IMR-90 (cell line): ENCODE measurements at regions not wholly inside any gene's neighbourhood (a gene's known extent, or its start where the extent isn't known, plus 50 kb on each side); places are given as distances from the start of the nearest gene placed in this dataset.
A peak's percentile ranks its signal among the peaks of the same experiment; 100 is the strongest.

ENCODE experiments used
- ATAC-seq: fragments of 200-7000 bp; cut with Tn5 transposase; 2 replicates; pipeline ENCODE4 v1.9.1; 2020; ENCODE audit warnings: low read depth, mild to moderate bottlenecking, moderate library complexity
- BruUV-seq: library from RNA; stranded (reverse); fragments of 400-500 nt; replicated peaks from 2 replicates; lab custom pipeline; 2021; lab: Mats Ljungman, UMichigan
- CTCF ChIA-PET: fragments of 300-600 bp; formaldehyde crosslinking; extraction: SDS; loops from one replicate; lab custom pipeline; 2021; ENCODE audit warnings: antibody characterized with exemption; lab: Yijun Ruan, JAX
- POLR2A ChIA-PET: fragments of 300-600 bp; sonication (Branson Sonifier 250); formaldehyde crosslinking; loops from one replicate; lab custom pipeline; 2022; ENCODE audit warnings: antibody characterized with exemption; ENCODE audit not compliant: unreplicated experiment; lab: Charles Lee
- DNase-seq: peaks from one replicate; pipeline ENCODE4 v3.0.0; 2013
- H2AFZ ChIP-seq: replicated peaks from 2 replicates; pipeline ENCODE3; 2013; ENCODE audit warnings: low read length, mild to moderate bottlenecking; ENCODE audit not compliant: poor library complexity
- H2AK5ac ChIP-seq: 2 replicates; pipeline ENCODE4 v1.6.1; 2013; ENCODE audit warnings: low read depth, low read length, inconsistent platforms
- H2AK9ac ChIP-seq: replicated peaks from 2 replicates; pipeline ENCODE3; 2013; ENCODE audit warnings: mild to moderate bottlenecking, low read depth, low read length, moderate library complexity; ENCODE audit not compliant: poor library complexity
- H2BK120ac ChIP-seq: 2 replicates; pipeline ENCODE4 v1.6.1; 2013; ENCODE audit warnings: low read depth, low read length, inconsistent platforms
- H2BK15ac ChIP-seq: 3 replicates; pipeline ENCODE4 v1.6.1; 2013; ENCODE audit warnings: low read depth, low read length, inconsistent platforms
- H2BK20ac ChIP-seq: 2 replicates; pipeline ENCODE4 v1.6.1; 2013; ENCODE audit warnings: low read depth, mild to moderate bottlenecking, inconsistent platforms, low read length, moderate library complexity
- H2BK5ac ChIP-seq: 2 replicates; pipeline ENCODE4 v1.6.1; 2013; ENCODE audit warnings: mild to moderate bottlenecking, low read depth, low read length, inconsistent platforms; ENCODE audit not compliant: poor library complexity, severe bottlenecking
- H3K14ac ChIP-seq: replicated peaks from 2 replicates; pipeline ENCODE4 v1.6.1; 2013; ENCODE audit warnings: low read depth, low read length, inconsistent platforms
- H3K18ac ChIP-seq: 2 replicates; pipeline ENCODE4 v1.6.1; 2013; ENCODE audit warnings: low read depth, low read length, control low read depth
- H3K23ac ChIP-seq: 2 replicates; pipeline ENCODE4 v1.6.1; 2013; ENCODE audit warnings: low read depth, low read length, inconsistent platforms
- H3K27ac ChIP-seq: 2 replicates; pipeline ENCODE4 v1.5.1; 2013; ENCODE audit warnings: mild to moderate bottlenecking, control low read depth, low read length; ENCODE audit not compliant: insufficient read depth
- H3K27me3 ChIP-seq: 2 replicates; pipeline ENCODE4 v1.6.1; 2013; ENCODE audit warnings: low read length; ENCODE audit not compliant: control insufficient read depth, insufficient read depth
- H3K36me3 ChIP-seq: 2 replicates; pipeline ENCODE4 v1.6.1; 2013; ENCODE audit warnings: low read length, mixed read lengths; ENCODE audit not compliant: control insufficient read depth, insufficient read depth
- H3K4ac ChIP-seq: 2 replicates; pipeline ENCODE4 v1.6.1; 2013; ENCODE audit warnings: low read depth, low read length, inconsistent platforms
- H3K4me1 ChIP-seq: 2 replicates; pipeline ENCODE4 v1.6.1; 2013; ENCODE audit warnings: low read length, mixed read lengths; ENCODE audit not compliant: control insufficient read depth, insufficient read depth
- H3K4me2 ChIP-seq: 2 replicates; pipeline ENCODE4 v1.6.1; 2013; ENCODE audit warnings: low read depth, mild to moderate bottlenecking, control low read depth, low read length, moderate library complexity
- H3K4me3 ChIP-seq: 2 replicates; pipeline ENCODE4 v1.5.1; 2013; ENCODE audit warnings: low read depth, mild to moderate bottlenecking, control low read depth, low read length, moderate library complexity; ENCODE audit not compliant: insufficient read depth
- H3K56ac ChIP-seq: 2 replicates; pipeline ENCODE4 v1.6.1; 2013; ENCODE audit warnings: low read length, inconsistent platforms; ENCODE audit not compliant: insufficient read depth; ENCODE audit errors: extremely low read depth
- H3K79me1 ChIP-seq, 2 experiments: 2 replicates each; pipeline ENCODE4 v1.6.1; 2013; ENCODE audit warnings: low read length in 2 of 2, inconsistent platforms in 1 of 2, low read depth in 1 of 2
- H3K9ac ChIP-seq: 2 replicates; pipeline ENCODE4 v1.6.1; 2013; ENCODE audit warnings: low read depth, low read length, control low read depth
- H3K9me1 ChIP-seq: 2 replicates; pipeline ENCODE4 v1.6.1; 2013; ENCODE audit warnings: low read length, inconsistent platforms; ENCODE audit not compliant: insufficient read depth
- H3K9me3 ChIP-seq: 2 replicates; pipeline ENCODE4 v1.6.1; 2013; ENCODE audit warnings: low read length; ENCODE audit not compliant: control insufficient read depth, insufficient read depth
- H4K20me1 ChIP-seq: 2 replicates; pipeline ENCODE4 v1.6.1; 2013; ENCODE audit warnings: low read length, inconsistent platforms; ENCODE audit not compliant: insufficient read depth
- H4K5ac ChIP-seq: 2 replicates; pipeline ENCODE4 v1.6.1; 2013; ENCODE audit warnings: mild to moderate bottlenecking, low read depth, low read length, control low read depth
- H4K8ac ChIP-seq, 2 experiments: 2 replicates each; pipeline ENCODE4 v1.6.1; 2013; ENCODE audit warnings: low read depth in 2 of 2, low read length in 2 of 2, control low read depth in 1 of 2, inconsistent platforms in 1 of 2
- H4K91ac ChIP-seq: 2 replicates; pipeline ENCODE4 v1.6.1; 2013; ENCODE audit warnings: low read depth, low read length, inconsistent platforms; ENCODE audit not compliant: insufficient read depth
- BHLHE40 ChIP-seq: fragments of 150-350 bp; IDR thresholded peaks from 2 replicates; pipeline ENCODE4 v1.6.1; 2016; ENCODE audit warnings: mild to moderate bottlenecking, low read depth, low read length
- CEBPB ChIP-seq: IDR thresholded peaks from 2 replicates; pipeline ENCODE4 v1.6.1; 2012; ENCODE audit warnings: low read depth, low read length, improper control_type of control experiment
- MAFK ChIP-seq: IDR thresholded peaks from 2 replicates; pipeline ENCODE4 v1.6.1; 2012; ENCODE audit warnings: low read depth, low read length, improper control_type of control experiment
- WGBS, 2 experiments: methylation state at CpG; one replicate each; pipeline versions ENCODE4 v1.1.5 to v1.1.7; 2013; ENCODE audit warnings: missing lambda C conversion rate in 2 of 2; ENCODE audit not compliant: insufficient read length in 1 of 2; ENCODE audit errors: extremely low coverage in 2 of 2; 5-methylcytosine and 5-hydroxymethylcytosine counted together
- dilution Hi-C: fragments of 300-500 bp; cut with HindIII; formaldehyde crosslinking; loops from one replicate; pipeline ENCODE4 v1.14.3; 2018; ENCODE audit warnings: low sequenced_read_pairs; ENCODE audit not compliant: unreplicated experiment
- in situ Hi-C: fragments of 300-500 bp; cut with MboI; formaldehyde crosslinking; loops from 3 replicates; pipeline ENCODE4 v1.14.3; 2019; ENCODE audit warnings: low sequenced_read_pairs, inconsistent platforms, mixed read lengths
- intact Hi-C: fragments of 100-400 bp; cut with micrococcal nuclease; formaldehyde crosslinking; loops from 2 replicates; pipeline ENCODE4 v1.10.0; 2022
- TF ChIP-seq, protein P1 (sequence below): fragments of 150-350 bp; IDR thresholded peaks from 2 replicates; pipeline ENCODE4 v1.6.1; 2017; ENCODE audit warnings: mild to moderate bottlenecking, antibody characterized with exemption, low read length, low read depth

- H3K27ac ChIP-seq: no peak overlapping the region
- peak overlapping the region; percentile 3; the same call in 1 of the 2 replicates for H3K4ac ChIP-seq
- no peaks in the 10 kb centered on the region for H3K27me3 ChIP-seq
- 0 out of 3 replicates have a peak overlapping the region, but pooled peaks have one; percentile 2 for H2BK15ac ChIP-seq
- H4K20me1 ChIP-seq: no peaks in the 10 kb centered on the region
- H2AFZ ChIP-seq: no peak overlapping the region
- no peak overlapping the region for H2BK20ac ChIP-seq
- H2AK9ac ChIP-seq: no peak overlapping the region
- dilution Hi-C loops: no loop called here
- DNase-seq (peak; percentile 23), ATAC-seq (no peak)
- no peak overlapping the region for H4K91ac ChIP-seq
- no peak overlapping the region for H3K14ac ChIP-seq
- no peak overlapping the region for H3K18ac ChIP-seq
- no peak overlapping the region for H4K5ac ChIP-seq
- H3K23ac ChIP-seq: no peak overlapping the region
- H3K4me3 ChIP-seq: no peak overlapping the region
- H2BK5ac ChIP-seq: no peak overlapping the region
- H3K36me3 ChIP-seq: no peaks in the 10 kb centered on the region
- H3K56ac ChIP-seq: no peak overlapping the region
- no peak for TF ChIP-seq CEBPB
- no peak for TF ChIP-seq BHLHE40
- TF ChIP-seq, protein P1, sequence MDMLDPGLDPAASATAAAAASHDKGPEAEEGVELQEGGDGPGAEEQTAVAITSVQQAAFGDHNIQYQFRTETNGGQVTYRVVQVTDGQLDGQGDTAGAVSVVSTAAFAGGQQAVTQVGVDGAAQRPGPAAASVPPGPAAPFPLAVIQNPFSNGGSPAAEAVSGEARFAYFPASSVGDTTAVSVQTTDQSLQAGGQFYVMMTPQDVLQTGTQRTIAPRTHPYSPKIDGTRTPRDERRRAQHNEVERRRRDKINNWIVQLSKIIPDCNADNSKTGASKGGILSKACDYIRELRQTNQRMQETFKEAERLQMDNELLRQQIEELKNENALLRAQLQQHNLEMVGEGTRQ: no peak
- no peak for TF ChIP-seq MAFK
- no peak overlapping the region for H3K4me2 ChIP-seq
- H4K8ac ChIP-seq: no peak overlapping the region
- H3K9ac ChIP-seq: no peak overlapping the region
- POLR2A ChIA-PET: no interaction called here
- 80% methylated on average over 1 of the region's 2 CpGs; no CpG with 5 or more reads in 1 of the 2 experiments for WGBS, 2 experiments
- CTCF ChIA-PET: no interaction called here
- intact Hi-C loops: no loop called here
- no peak overlapping the region for H2AK5ac ChIP-seq
- BruUV-seq: no TSS peak
- 0 out of 2 replicates have a peak, but pooled peaks cover 2% of the 10 kb centered on the region for H3K9me3 ChIP-seq
- no peak overlapping the region for H2BK120ac ChIP-seq
- no peaks in the 10 kb centered on the region for H3K9me1 ChIP-seq
- peaks cover 2% of the 10 kb centered on the region for H3K4me1 ChIP-seq
- H3K79me1 ChIP-seq: no peaks in the 10 kb centered on the region
- in situ Hi-C loops: no loop called here
Observed at GRCh38 chr12:89185889-89186288, 166.4 kb downstream of the DUSP6 start.
